AG04450 (cell line): ENCODE measurements at regions not wholly inside any gene's neighbourhood (a gene's known extent, or its start where the extent isn't known, plus 50 kb on each side); places are given as distances from the start of the nearest gene placed in this dataset.

Source experiments
- CTCF ChIA-PET: fragments of 300-600, 350-600 bp; formaldehyde crosslinking; extraction: SDS; loops from one replicate; lab custom pipeline; 2022; ENCODE audit warnings: antibody characterized with exemption, inconsistent platforms; lab: Charles Lee
- POLR2A ChIA-PET: fragments of 350-600 bp; formaldehyde crosslinking; extraction: SDS; loops from one replicate; lab custom pipeline; 2021; ENCODE audit warnings: antibody characterized with exemption, inconsistent platforms; lab: Yijun Ruan, JAX
- DNase-seq: peaks from one replicate; pipeline ENCODE4 v3.0.0-alpha.2; 2011; ENCODE audit warnings: low read depth, low spot score
- H3K27ac ChIP-seq: one replicate; pipeline ENCODE4 v1.5.1; 2012; ENCODE audit warnings: low read depth, low read length, control low read depth
- H3K27me3 ChIP-seq: one replicate; pipeline ENCODE4 v1.6.0; 2012; ENCODE audit warnings: low read length; ENCODE audit not compliant: control insufficient read depth, insufficient read depth
- H3K4me3 ChIP-seq: 2 replicates; pipeline ENCODE4 v1.5.1; 2011; ENCODE audit warnings: mild to moderate bottlenecking, low read depth, low read length, control low read depth
- H3K9me3 ChIP-seq: 2 replicates; pipeline ENCODE4 v1.5.1; 2012; ENCODE audit warnings: low read length; ENCODE audit not compliant: control insufficient read depth, insufficient read depth
- TF ChIP-seq, protein P1 (sequence below): IDR thresholded peaks from 2 replicates; pipeline ENCODE4 v1.5.1; 2011; ENCODE audit warnings: low read depth, low read length, control low read depth, inconsistent platforms

- Histone ChIP-seq H3K9me3 (no peaks in the 10 kb centered on the region), H3K4me3 (no peak overlapping the region), H3K27ac (no peak overlapping the region), H3K27me3 (no peaks in the 10 kb centered on the region)
- no peak for DNase-seq
- ChIA-PET CTCF (no interaction called here), POLR2A (no interaction called here)
- TF ChIP-seq, protein P1, sequence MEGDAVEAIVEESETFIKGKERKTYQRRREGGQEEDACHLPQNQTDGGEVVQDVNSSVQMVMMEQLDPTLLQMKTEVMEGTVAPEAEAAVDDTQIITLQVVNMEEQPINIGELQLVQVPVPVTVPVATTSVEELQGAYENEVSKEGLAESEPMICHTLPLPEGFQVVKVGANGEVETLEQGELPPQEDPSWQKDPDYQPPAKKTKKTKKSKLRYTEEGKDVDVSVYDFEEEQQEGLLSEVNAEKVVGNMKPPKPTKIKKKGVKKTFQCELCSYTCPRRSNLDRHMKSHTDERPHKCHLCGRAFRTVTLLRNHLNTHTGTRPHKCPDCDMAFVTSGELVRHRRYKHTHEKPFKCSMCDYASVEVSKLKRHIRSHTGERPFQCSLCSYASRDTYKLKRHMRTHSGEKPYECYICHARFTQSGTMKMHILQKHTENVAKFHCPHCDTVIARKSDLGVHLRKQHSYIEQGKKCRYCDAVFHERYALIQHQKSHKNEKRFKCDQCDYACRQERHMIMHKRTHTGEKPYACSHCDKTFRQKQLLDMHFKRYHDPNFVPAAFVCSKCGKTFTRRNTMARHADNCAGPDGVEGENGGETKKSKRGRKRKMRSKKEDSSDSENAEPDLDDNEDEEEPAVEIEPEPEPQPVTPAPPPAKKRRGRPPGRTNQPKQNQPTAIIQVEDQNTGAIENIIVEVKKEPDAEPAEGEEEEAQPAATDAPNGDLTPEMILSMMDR = no peak
Observed at GRCh38 chr18:41034413-41034812, 920.6 kb upstream of the PIK3C3 start.

DNA sequence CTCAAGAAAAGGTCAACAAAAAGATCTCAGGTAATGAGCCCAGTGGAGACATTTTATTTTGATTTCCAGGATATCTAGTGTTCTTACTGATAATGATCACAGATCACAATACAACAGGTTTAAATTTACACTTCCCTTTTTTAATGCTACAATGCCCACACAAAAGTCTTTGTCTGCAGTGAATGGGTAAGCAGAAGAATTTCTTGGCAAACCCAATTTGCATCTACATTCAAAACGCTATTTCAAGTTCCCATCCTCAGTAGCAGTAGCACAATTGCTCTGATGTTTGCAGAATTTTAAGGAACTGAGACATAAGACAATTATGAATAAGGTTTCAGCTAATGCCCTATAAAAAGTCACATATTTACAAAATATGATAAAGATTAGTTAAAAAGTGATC is 929.4 kb upstream of the PIK3C3 start:
- CTCF ChIA-PET = no interaction called here
- POLR2A ChIA-PET = no interaction called here
- Histone ChIP-seq H3K27ac (no peak overlapping the region), H3K4me3 (no peak overlapping the region), H3K9me3 (no peaks in the 10 kb centered on the region), H3K27me3 (no peaks in the 10 kb centered on the region)
- DNase-seq = no peak
- TF ChIP-seq, protein P1 = no peak

DNA sequence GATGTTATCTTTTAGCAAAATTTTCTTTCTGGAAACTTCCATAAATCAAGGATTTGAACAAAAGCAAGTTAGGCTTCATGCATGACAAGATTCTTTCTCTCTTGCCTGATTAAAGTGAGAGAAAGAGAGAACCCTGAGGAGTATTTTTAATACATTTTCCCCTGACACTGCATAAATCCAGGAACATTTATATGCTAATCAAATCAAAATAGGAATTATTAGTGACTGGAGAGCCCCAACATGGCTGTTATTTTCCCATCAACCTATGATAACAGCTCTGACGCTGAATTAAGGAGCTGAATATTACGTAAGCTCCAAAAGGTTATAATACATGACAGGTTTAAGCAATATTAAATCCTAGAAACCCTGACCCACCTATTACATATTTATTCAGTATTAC is 930.2 kb upstream of the PIK3C3 start:
- POLR2A ChIA-PET = no interaction called here

DNA sequence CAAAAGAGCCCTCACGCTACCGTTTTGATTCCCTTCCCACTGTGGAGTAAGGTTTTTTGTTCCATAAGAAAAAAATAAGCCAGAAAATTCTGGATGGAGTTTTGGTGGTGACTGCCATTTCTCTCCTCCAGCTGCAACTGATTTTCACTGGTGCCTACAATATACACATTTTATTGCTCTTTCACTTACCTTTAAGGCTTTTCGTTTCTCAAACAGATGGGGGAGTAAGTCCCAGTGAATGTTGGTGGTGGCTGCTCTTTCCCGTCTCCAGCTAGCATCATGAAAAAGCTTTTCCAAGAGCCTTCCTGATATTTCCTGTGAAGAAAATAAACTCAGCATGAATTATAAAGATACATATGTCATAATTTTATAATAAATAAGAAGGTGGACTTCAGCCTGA is 932.5 kb upstream of the PIK3C3 start:
- POLR2A ChIA-PET = no interaction called here
- no peak overlapping the region for H3K27ac ChIP-seq
- H3K27me3 ChIP-seq = no peaks in the 10 kb centered on the region
- CTCF ChIA-PET = no interaction called here
- no peak overlapping the region for H3K4me3 ChIP-seq
- TF ChIP-seq, protein P1 = no peak
- no peaks in the 10 kb centered on the region for H3K9me3 ChIP-seq
- no peak for DNase-seq

More for the DNA sequence above, 930.2 kb upstream of the PIK3C3 start:
- H3K9me3 ChIP-seq = no peaks in the 10 kb centered on the region
- H3K27me3 ChIP-seq = no peaks in the 10 kb centered on the region
- no peak overlapping the region for H3K27ac ChIP-seq
- no peak for DNase-seq
- CTCF ChIA-PET = no interaction called here
- no peak overlapping the region for H3K4me3 ChIP-seq
- TF ChIP-seq, protein P1 = no peak

GRCh38 chr18:41021089-41021488 is 933.9 kb upstream of the PIK3C3 start:
- CTCF ChIA-PET = no interaction called here
- H3K27ac ChIP-seq = no peak overlapping the region
- H3K4me3 ChIP-seq = no peak overlapping the region
- no peaks in the 10 kb centered on the region for H3K9me3 ChIP-seq
- POLR2A ChIA-PET = no interaction called here
- no peaks in the 10 kb centered on the region for H3K27me3 ChIP-seq
- TF ChIP-seq, protein P1 = no peak
- DNase-seq = no peak
